HCT116 (cell line): ENCODE measurements at regions not wholly inside any gene's neighbourhood (a gene's known extent, or its start where the extent isn't known, plus 50 kb on each side); places are given as distances from the start of the nearest gene placed in this dataset.

Experiments used
- ATAC-seq: fragments of 200-7000 bp; cut with Tn5 transposase; 2 replicates; pipeline ENCODE4 v1.9.1; 2020; ENCODE audit warnings: mild to moderate bottlenecking, moderate library complexity
- BruUV-seq: library from RNA; stranded (reverse); fragments of 400-500 nt; replicated peaks from 2 replicates; lab custom pipeline; 2021; lab: Mats Ljungman, UMichigan
- CTCF ChIA-PET: fragments of 300-600 bp; sonication (Branson Sonifier 250); formaldehyde crosslinking; loops from one replicate; lab custom pipeline; 2021; ENCODE audit warnings: antibody characterized with exemption; lab: Charles Lee
- POLR2A ChIA-PET: fragments of 300-600, 350-600 bp; sonication (Branson Sonifier 250); formaldehyde crosslinking; loops from one replicate; lab custom pipeline; 2021; ENCODE audit warnings: antibody characterized with exemption; lab: Charles Lee
- RAD21 ChIA-PET, 2 experiments: fragments of 300-600 bp; sonication (Branson Sonifier 250); formaldehyde crosslinking; loops; one replicate each; lab custom pipeline; 2023; ENCODE audit warnings: low total read pairs in 2 of 2; ENCODE audit not compliant: uncharacterized antibody in 2 of 2, unreplicated experiment in 2 of 2, low non-redundant PET in 1 of 2; lab: Charles Lee
- DNase-seq: peaks from one replicate; pipeline ENCODE4 v3.0.0-alpha.2; 2010; ENCODE audit warnings: low read depth, low spot score
- H2AFZ ChIP-seq: fragments of 200-600 bp; shearing (Covaris generic), sonication (generic); 2 replicates; pipeline ENCODE4 v1.6.1; 2017; ENCODE audit warnings: low read depth, mixed run types, mixed read lengths, antibody characterized with exemption, low read length; ENCODE audit not compliant: poor library complexity, severe bottlenecking
- H3K27ac ChIP-seq: 2 replicates; pipeline ENCODE4 v1.5.1; 2012; ENCODE audit warnings: low read depth, low read length
- H3K27me3 ChIP-seq: fragments of 200-600 bp; sonication (generic); 2 replicates; pipeline ENCODE4 v1.6.1; 2016; ENCODE audit warnings: mixed run types, low read length, mixed read lengths; ENCODE audit not compliant: insufficient read depth
- H3K36me3 ChIP-seq, 2 experiments: fragments of 200-500 bp in 1 of 2; fragments of 200-600 bp in 1 of 2; sonication (Bioruptor generic) in 1 of 2; sonication (generic) in 1 of 2; 2 replicates each; pipeline versions ENCODE4 v1.5.1 to v1.6.1; 2014 to 2016; ENCODE audit warnings: low read length in 2 of 2, inconsistent platforms in 1 of 2, mixed read lengths in 1 of 2, mixed run types in 1 of 2; ENCODE audit not compliant: insufficient read depth in 2 of 2, control insufficient read depth in 1 of 2
- H3K4me1 ChIP-seq, 2 experiments: fragments of 200-600 bp in 1 of 2; sonication (generic) in 1 of 2; 2 replicates each; pipeline versions ENCODE4 v1.5.1 to v1.6.1; 2012 to 2017; ENCODE audit warnings: low read length in 2 of 2, inconsistent platforms in 1 of 2, mild to moderate bottlenecking in 1 of 2, mixed read lengths in 1 of 2, mixed run types in 1 of 2, moderate library complexity in 1 of 2; ENCODE audit not compliant: insufficient read depth in 2 of 2, control insufficient read depth in 1 of 2
- H3K4me2 ChIP-seq: fragments of 200-600 bp; sonication (generic); 2 replicates; pipeline ENCODE4 v1.6.1; 2017; ENCODE audit warnings: mixed run types, low read length, mixed read lengths
- H3K4me3 ChIP-seq, 2 experiments: fragments of 200-600 bp in 1 of 2; sonication (generic) in 1 of 2; replicated peaks in 1 of 2; 2 replicates each; pipeline ENCODE4 v1.5.1; 2011 to 2016; ENCODE audit warnings: low read length in 2 of 2, control low read depth in 1 of 2, low read depth in 1 of 2, mild to moderate bottlenecking in 1 of 2, mixed read lengths in 1 of 2, mixed run types in 1 of 2
- H3K79me2 ChIP-seq: fragments of 200-600 bp; sonication (generic); 2 replicates; pipeline ENCODE4 v1.6.1; 2017; ENCODE audit warnings: mild to moderate bottlenecking, mixed run types, low read length, moderate library complexity, mixed read lengths; ENCODE audit not compliant: insufficient read depth
- H3K9ac ChIP-seq: fragments of 200-600 bp; sonication (generic); 2 replicates; pipeline ENCODE4 v1.6.1; 2016; ENCODE audit warnings: low read length, mixed read lengths
- H3K9me2 ChIP-seq: fragments of 200-600 bp; sonication (generic), shearing (Covaris generic); 2 replicates; pipeline ENCODE4 v1.6.1; 2017; ENCODE audit warnings: mixed run types, mild to moderate bottlenecking, moderate library complexity; ENCODE audit not compliant: insufficient read depth
- H3K9me3 ChIP-seq, 2 experiments: fragments of 200-500 bp in 1 of 2; fragments of 200-600 bp in 1 of 2; sonication (Bioruptor generic) in 1 of 2; sonication (generic) in 1 of 2; 2 replicates each; pipeline ENCODE4 v1.6.1; 2014 to 2017; ENCODE audit warnings: low read length in 2 of 2, mixed read lengths in 2 of 2, inconsistent platforms in 1 of 2, low read depth in 1 of 2, mild to moderate bottlenecking in 1 of 2, mixed run types in 1 of 2, moderate library complexity in 1 of 2; ENCODE audit not compliant: control insufficient read depth in 1 of 2, insufficient read depth in 1 of 2
- H4K20me1 ChIP-seq: fragments of 200-600 bp; sonication (generic), shearing (Covaris generic); 2 replicates; pipeline ENCODE4 v1.6.1; 2017; ENCODE audit warnings: mixed run types, mild to moderate bottlenecking, moderate library complexity; ENCODE audit not compliant: insufficient read depth
- ATF3 ChIP-seq: IDR thresholded peaks from 2 replicates; pipeline ENCODE4 v1.6.1; 2012
- CBX3 ChIP-seq: IDR thresholded peaks from 2 replicates; pipeline ENCODE4 v1.6.1; 2012; ENCODE audit warnings: low read depth
- EGR1 ChIP-seq: IDR thresholded peaks from 2 replicates; pipeline ENCODE4 v1.6.1; 2012; ENCODE audit warnings: low read depth
- ELF1 ChIP-seq: IDR thresholded peaks from 2 replicates; pipeline ENCODE4 v1.6.1; 2012; ENCODE audit warnings: low read depth, borderline replicate concordance
- EZH2 ChIP-seq: fragments of 200-600 bp; sonication (generic); IDR thresholded peaks from 2 replicates; pipeline ENCODE4 v1.6.1; 2017; ENCODE audit warnings: antibody characterized with exemption, mixed run types
- EZH2phosphoT487 ChIP-seq: fragments of 200-600 bp; IDR thresholded peaks from 2 replicates; pipeline ENCODE4 v1.6.1; 2018; ENCODE audit warnings: antibody characterized with exemption, borderline replicate concordance
- FOSL1 ChIP-seq: IDR thresholded peaks from 2 replicates; pipeline ENCODE4 v1.6.1; 2012; ENCODE audit warnings: low read depth
- JUND ChIP-seq: IDR thresholded peaks from 2 replicates; pipeline ENCODE4 v1.6.1; 2012
- POLR2A ChIP-seq: IDR thresholded peaks from 2 replicates; pipeline ENCODE4 v1.7.0; 2011; ENCODE audit warnings: borderline replicate concordance; ENCODE audit not compliant: insufficient read depth, insufficient read length; ENCODE audit errors: extremely low read depth
- POLR2AphosphoS5 ChIP-seq: IDR thresholded peaks from 2 replicates; pipeline ENCODE4 v1.6.1; 2011; ENCODE audit warnings: mild to moderate bottlenecking, low read depth, low read length, moderate library complexity
- RAD21 ChIP-seq: IDR thresholded peaks from 2 replicates; pipeline ENCODE4 v1.6.1; 2012; ENCODE audit warnings: low read depth, mild to moderate bottlenecking
- SIN3A ChIP-seq: IDR thresholded peaks from 2 replicates; pipeline ENCODE4 v1.6.1; 2012; ENCODE audit warnings: low read depth
- SRF ChIP-seq: IDR thresholded peaks from 2 replicates; pipeline ENCODE4 v1.6.1; 2012; ENCODE audit warnings: low read depth
- TCF7L2 ChIP-seq: IDR thresholded peaks from 2 replicates; pipeline ENCODE4 v1.7.0; 2011; ENCODE audit warnings: borderline replicate concordance, inconsistent platforms; ENCODE audit not compliant: insufficient read depth, insufficient read length; ENCODE audit errors: extremely low read depth
- YY1 ChIP-seq: IDR thresholded peaks from 2 replicates; pipeline ENCODE4 v1.6.1; 2011; ENCODE audit warnings: low read length, low read depth, moderate library complexity, mild to moderate bottlenecking; ENCODE audit not compliant: insufficient replicate concordance; ENCODE audit errors: extremely low read depth
- ZFX ChIP-seq: fragments of 450-650 bp; IDR thresholded peaks from 2 replicates; pipeline ENCODE4 v1.6.1; 2017
- ZNF274 ChIP-seq: fragments of 200-500 bp; sonication (Bioruptor generic); IDR thresholded peaks from 2 replicates; pipeline ENCODE4 v1.6.1; 2014; ENCODE audit warnings: mild to moderate bottlenecking, low read depth, low read length, inconsistent platforms
- intact Hi-C: fragments of 100-400 bp; cut with micrococcal nuclease; formaldehyde crosslinking; loops from 2 replicates; pipeline ENCODE4 v1.10.0; 2022

GRCh38 chr4:62394766-62395165 is 1194.6 kb downstream of the ADGRL3 start:
- ATAC-seq (no peak), DNase-seq (no peak)
- TF ChIP-seq JUND (no peak), EZH2 (no peak), EZH2phosphoT487 (no peak), ELF1 (no peak), EGR1 (no peak), ZFX (no peak), YY1 (no peak), POLR2AphosphoS5 (no peak), TCF7L2 (no peak), ATF3 (no peak), SRF (no peak), FOSL1 (no peak), ZNF274 (no peak), CBX3 (no peak), RAD21 (no peak), POLR2A (no peak), SIN3A (no peak)
- H3K4me2 ChIP-seq: no peak overlapping the region
- no peaks in the 10 kb centered on the region for H3K79me2 ChIP-seq
- no peaks in the 10 kb centered on the region for H3K36me3 ChIP-seq
- ChIA-PET CTCF (no interaction called here), POLR2A (no interaction called here), RAD21 (no interaction called here)
- no TSS peak for BruUV-seq
- H3K27ac ChIP-seq: no peak overlapping the region
- no peak overlapping the region for H2AFZ ChIP-seq
- H3K4me1 ChIP-seq: no peaks in the 10 kb centered on the region
- no peak overlapping the region for H3K9ac ChIP-seq
- no peaks in the 10 kb centered on the region; the same call in 1 of the 2 replicates for H4K20me1 ChIP-seq
- peaks cover 7 to 24% of the 10 kb centered on the region in 2 experiments; a peak in 2 of 4 replicates for H3K9me3 ChIP-seq
- intact Hi-C loops: no loop called here
- H3K27me3 ChIP-seq: no peaks in the 10 kb centered on the region
- H3K4me3 ChIP-seq: no peak overlapping the region
- no peaks in the 10 kb centered on the region for H3K9me2 ChIP-seq
